Activated CD4-positive, CD25-positive, alpha-beta regulatory T cell treated with anti-CD3 and anti-CD28 coated beads, Interleukin-2, amount 50 U/mL, for 16 hours (primary cell): ENCODE measurements at regions not wholly inside any gene's neighbourhood (a gene's known extent, or its start where the extent isn't known, plus 50 kb on each side); places are given as distances from the start of the nearest gene placed in this dataset.

ENCODE experiments used
- DNase-seq: peaks from one replicate; pipeline ENCODE4 v3.0.0-alpha.2; 2020; ENCODE audit warnings: low read depth, low spot score

- no peak for DNase-seq
These were observed 164.3 kb downstream of the SETD4 start for GRCh38 chr21:35896060-35896459.

- no peak for DNase-seq
These were observed 164.7 kb downstream of the SETD4 start for GRCh38 chr21:35895598-35895997.

DNA sequence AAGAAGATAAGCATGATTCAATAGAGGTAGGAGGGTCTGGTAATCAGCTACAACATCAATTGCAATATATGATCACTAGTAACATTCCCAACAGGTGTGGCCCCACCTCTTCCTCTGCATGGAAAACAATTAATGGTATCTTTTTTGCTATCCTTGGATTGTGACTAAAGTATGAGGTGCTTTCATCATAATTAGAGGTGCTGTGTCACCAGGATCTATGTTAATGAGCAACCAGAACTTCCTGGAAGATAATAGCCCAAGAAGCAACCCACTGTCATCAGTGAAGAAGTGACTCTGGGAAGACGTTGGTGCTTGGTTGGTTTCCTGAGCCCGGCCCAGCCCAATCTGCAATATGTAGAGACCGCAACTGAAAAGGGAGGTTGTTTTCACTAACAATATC lies 167.2 kb downstream of the SETD4 start:
- DNase-seq: no peak

DNA sequence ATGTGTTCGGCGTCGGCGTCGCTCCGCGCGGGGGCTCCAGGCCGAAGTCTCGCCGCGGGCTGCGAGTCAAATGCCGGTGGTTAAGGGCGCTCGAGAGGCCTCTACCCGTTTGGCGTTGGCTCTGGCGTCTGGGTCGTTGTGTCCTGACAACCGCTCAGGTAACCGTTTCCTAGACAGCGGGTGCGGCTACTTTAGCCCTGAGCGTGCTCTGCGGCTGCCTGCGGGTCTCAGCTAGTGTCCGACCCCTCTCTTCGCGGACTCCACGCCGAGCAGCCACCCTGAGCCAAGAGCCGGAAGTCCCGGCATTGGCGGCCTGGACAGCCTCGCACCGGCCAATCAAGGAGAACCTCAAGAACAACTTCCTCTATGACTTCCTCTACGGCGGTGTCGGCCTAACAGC lies 173.4 kb downstream of the SETD4 start:
- no peak for DNase-seq

- no peak for DNase-seq
These were observed 174.3 kb downstream of the SETD4 start for GRCh38 chr21:35885942-35886541.

- no peak for DNase-seq
These were observed 177.5 kb downstream of the SETD4 start for GRCh38 chr21:35882791-35883240.

- DNase-seq: no peak
These were observed 186.9 kb downstream of the SETD4 start for GRCh38 chr21:35873441-35873840.

GRCh38 chr21:35871906-35872305 lies 188.4 kb downstream of the SETD4 start:
- no peak for DNase-seq

- no peak for DNase-seq
These were observed 191.5 kb downstream of the SETD4 start for GRCh38 chr21:35868869-35869223.

GRCh38 chr21:35868005-35868868 lies 192.1 kb downstream of the SETD4 start:
- DNase-seq: no peak

GRCh38 chr21:35864039-35864438 lies 196.3 kb downstream of the SETD4 start:
- no peak for DNase-seq

DNA sequence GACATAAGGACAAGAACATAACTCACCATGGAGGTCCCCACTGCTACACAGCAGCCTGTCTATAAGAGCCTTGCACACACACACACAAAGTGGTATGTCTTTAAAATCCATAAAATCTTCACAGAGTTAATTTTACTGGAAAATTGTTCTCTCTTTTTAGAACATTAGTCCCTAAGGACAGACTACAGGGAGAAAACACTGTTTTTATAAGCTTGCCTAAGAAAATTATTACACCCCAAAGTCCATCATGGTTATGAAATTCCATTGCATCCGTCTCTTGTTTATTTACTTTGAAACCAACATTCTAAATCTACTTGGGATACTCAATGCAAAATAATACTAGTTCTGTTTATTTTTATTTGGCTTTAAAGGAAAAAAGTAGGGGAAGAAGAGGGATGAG lies 197.4 kb downstream of the SETD4 start:
- no peak for DNase-seq

GRCh38 chr21:35861661-35862060 lies 198.7 kb downstream of the SETD4 start:
- no peak for DNase-seq

DNA sequence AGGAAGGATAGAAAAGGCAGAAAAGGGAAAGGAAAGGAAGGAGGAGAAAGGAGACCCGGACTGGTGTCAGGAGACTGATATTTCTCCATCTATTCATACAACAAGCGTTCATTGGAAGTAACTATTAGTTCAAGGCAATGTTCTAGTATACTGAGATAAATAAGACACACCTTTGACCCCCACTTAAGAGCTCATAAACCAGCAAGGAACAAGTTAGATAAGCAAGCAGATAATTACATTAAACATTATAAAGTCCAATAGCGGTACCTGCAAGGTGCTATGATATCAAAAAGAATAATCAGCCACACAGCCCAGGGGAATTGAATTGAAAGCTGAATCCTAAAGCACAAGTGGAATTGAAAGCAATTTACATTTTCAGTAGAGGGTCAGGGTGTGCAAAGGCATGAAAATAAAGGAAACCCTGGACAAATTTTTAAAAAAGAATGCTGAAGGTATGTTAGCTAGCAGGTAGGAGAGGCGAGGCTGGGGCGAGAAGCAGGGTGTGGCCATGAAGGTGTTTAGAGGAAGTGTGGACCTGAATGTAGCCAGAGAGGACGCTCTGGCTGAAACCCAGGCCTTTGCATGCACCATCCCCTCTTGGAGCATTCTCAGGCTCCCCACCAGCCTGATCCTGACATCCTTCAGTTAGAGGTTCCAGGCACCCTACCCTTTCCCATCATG lies 200.0 kb downstream of the SETD4 start:
- no peak for DNase-seq

DNA sequence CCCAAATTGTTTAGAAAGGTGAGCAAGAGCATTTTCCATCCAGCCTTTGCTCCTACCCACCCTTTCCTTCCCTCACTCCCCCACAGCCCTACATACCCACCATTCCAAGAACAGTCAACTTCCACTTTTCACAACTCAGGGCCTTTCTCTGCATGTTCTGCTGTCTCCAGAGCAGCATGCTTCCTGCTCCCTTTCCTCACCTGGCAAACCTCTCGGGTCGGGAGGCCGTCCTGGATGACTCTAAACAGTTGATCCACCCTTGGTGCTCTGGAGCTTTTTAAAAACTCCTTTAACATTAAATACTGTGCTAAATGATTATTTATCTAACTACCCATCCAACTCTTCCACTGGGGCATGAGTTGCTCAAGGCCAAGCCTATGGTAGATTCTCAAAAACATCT lies 200.6 kb downstream of the SETD4 start:
- DNase-seq: no peak

- DNase-seq: no peak
These were observed 203.2 kb downstream of the SETD4 start for GRCh38 chr21:35857095-35857494.

DNA sequence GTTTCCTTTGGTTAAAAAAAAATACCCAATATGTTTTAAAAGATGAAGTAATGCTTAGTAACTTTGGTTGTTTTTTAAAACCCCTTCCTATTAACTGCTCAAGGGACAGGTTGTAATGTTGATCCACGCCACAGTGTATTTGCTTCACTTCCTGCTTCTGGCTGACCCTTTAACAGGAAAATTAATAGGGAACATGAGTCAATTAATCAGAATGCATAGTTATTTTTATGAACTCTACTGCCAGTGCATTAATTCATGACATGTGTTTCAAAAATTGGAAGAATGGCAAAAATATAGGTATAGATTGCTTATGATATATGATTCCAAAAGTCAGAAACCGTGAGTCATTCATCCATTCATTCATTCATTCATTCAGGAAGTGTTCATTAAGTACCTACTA lies 204.8 kb downstream of the SETD4 start:
- no peak for DNase-seq

DNA sequence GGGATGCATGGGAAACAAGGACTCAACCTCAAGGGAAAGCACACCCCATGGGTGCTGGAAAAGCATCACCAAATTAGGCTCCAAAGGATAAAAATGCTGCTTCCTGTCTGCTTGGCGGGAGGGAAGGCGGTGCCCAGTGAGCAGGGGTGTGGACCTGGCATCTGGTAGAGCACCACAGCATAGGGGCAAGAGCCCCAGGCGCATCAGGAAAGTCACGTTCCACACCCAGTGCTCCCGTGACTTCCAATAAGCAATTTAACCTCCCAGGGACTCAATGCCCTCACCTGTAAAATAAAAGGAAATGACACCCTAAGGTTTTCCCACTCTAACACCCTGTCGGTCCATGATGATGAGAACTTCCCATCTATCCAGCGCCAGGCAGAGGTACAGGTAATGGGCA lies 206.0 kb downstream of the SETD4 start:
- DNase-seq: no peak

DNA sequence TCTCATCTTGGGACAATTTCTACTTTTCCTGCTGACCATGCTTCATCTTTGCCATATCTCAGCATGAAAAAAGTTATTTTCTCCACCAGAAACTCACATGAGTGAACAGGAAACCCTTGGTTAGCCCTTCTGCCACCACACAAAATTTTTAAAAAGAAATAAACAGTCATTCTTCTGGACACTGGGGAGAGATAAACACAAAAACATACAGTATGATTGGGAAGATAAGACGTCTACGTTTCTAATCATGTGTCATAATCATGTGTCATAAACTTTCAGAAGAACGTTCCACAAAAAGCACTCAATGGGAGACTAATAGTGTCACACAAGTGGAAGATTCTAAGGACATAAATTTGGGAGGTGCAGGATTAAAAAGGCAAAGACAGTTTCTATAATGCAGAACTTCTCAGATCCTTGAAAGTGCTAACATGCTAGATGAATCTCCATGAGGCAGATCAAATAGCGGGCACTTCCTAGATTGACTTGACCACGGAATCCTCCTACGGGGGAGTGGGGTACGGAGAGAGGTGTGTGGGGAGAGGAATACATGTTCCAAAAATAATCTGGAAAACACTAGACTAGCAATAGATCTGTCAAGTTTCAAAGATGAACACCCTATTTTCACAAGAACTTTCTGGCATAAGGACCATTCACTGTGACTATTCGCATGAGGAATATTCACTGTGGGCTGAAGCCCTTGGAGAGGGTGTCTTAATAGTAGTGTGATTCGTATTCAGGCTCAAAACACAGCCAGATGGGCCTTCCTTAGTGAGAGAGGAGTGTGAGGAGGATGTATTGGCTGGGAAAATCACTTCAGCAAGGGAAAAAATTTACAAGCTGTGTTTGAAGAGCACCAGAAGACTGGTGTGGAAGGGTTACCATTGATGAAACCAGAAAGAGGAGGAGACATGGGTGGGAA lies 206.7 kb downstream of the SETD4 start:
- no peak for DNase-seq

GRCh38 chr21:35852820-35853219 lies 207.5 kb downstream of the SETD4 start:
- no peak for DNase-seq

DNA sequence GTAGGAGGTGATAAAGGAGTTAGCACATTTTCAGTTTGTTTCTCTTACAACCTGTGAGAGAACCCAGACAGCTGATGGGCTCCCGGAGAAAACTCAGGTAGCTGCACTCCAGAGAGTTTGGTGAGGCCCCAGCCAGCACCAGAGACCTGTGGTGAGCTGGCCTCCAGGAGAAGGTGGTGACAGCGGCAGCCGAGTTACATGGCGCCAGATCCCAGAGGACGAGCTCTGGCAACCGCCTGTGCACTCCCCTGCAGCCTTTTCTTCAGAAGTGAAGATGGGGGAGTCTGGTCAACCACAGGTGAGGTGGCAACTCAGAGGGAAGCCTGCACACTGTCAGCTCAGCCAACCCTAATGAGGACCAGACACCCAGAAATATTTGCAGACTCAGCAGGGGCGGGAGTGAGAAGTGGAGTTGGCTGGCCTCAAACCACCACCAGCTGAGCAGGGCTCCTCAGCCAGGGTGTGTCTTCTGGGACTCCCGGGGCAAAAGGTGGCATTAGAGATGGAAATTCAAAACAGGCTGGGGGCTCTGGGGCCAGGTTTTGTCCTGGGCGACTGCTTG lies 209.7 kb downstream of the SETD4 start:
- DNase-seq: no peak
